ENCODE measurements at regions not wholly inside any gene's neighbourhood (a gene's known extent, or its start where the extent isn't known, plus 50 kb on each side); places are given as distances from the start of the nearest gene placed in this dataset.

DNA sequence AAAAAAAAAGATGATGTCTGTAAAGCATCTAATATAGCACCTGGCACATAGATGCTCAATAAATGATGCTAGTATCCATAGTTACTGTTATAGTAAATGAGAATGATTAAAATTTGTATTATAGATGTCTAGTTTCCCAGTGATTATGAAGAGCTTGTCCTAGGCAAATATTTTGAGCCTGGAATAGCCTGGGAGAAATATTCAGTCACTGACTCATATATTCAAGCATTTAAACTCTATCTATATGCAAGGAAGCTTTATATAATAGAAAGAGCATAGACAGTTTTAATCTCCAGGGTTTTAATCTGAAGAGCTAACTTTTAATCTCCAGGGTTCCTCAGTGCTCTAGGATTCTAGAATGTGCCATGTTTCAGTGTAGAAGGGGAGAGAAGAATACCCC is 91.5 kb upstream of the VASH1 start:
- no peak for DNase-seq

DNA sequence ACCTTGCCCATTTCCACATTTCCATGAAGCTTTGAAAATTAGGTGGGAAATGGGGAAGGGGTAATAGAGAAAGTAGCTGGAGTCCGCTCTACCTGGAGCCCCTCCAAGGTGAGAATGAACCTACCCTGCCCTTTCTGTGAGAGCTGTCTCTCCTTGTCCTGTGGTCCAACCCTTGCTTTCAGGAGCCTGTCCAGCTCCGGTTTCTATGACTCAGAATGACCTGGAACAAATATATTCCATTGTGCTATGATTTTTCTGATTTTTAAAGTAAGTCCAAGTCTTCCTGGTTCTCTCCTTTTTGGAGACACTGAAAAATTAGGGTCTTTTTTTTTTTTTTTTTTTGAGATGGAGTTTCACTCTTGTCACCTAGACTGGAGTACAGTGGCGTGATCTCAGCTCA is 89.1 kb upstream of the VASH1 start:
- no peak for DNase-seq

DNA sequence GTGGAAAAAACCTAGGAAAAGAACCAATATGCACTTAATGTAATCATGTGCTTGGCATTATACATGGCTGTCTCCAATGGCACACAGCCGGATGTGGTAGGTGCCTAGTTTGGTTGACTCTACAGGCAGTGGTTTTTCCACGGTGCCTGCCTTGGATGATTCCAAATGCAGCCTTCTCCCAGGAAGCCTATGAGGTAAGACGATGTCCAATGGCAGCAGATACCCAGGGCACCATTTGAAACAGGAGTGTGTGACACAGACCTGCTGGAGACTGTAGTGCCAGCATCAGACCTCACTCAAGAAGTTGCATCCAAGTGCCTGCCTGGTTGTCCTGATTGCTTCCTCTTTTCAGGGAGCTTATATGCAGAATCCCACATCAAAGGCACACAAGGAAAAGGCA is 88.0 kb upstream of the VASH1 start:
- DNase-seq: no peak

DNA sequence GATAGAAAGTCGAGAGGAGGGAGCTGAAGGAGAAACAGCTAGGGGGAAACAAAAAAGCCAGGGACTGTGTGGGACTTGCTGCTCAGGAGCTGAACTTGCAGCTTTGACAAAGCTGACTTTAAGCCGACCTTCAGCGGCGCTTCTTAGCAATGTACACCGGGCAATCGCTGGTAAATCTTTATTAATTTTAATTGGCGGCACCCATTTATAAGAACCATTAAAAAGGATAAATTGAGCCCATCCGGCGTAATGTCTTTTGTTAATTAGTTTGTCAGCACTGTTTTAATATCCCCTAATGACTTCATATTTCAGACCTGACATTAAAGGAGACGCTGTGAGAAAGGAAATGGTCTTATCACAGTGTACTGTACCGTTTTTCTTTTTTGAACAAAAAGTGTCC is 86.2 kb upstream of the VASH1 start:
- no peak for DNase-seq

DNA sequence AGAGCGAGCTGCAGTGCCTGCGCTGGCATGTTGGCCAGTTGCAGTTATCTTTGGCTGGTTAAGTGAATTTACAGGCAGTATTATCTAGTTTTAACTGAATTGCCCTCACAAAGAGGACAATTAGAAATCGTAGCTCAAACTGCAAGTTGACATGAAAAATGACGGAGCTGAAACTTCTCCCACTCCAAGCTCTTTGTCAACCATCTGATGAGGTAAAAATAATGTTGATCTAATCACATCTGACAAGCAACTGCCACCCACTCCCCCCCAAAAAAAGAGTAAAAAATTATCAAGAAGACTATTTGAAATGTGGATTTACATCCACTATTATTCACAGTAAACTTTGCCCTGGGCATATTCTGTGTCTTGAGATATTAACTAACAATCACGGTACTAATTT is 84.7 kb upstream of the VASH1 start:
- DNase-seq: no peak

- DNase-seq: no peak
Measured at GRCh38 chr14:76677534-76678145, 83.6 kb upstream of the VASH1 start.

DNA sequence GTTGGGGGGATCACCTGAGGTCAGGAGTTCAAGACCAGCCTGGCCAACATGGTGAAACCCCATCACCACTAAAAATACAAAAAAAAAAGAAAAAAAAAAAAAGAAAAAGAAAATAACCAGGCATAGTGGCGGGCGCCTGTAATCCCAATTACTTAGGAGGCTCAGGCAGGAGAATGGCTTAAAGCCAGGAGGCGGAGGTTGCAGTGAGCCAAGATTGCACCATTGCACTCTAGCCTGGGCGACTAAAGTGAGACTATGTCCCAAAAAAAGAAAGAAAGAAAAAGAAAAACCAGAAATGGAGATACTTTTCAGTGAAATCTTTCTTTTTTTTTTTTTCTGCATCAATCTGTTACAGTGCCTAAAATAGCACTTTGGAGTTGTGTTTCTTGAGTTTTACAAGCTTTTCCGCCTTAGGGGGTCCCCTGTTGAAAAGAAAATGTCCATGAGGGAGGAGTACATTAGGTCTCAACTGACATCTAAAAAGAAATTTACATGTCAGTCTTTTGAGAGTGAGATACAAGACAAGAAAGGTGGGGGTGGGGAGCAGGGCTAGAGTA is 82.9 kb upstream of the VASH1 start:
- DNase-seq: no peak

DNA sequence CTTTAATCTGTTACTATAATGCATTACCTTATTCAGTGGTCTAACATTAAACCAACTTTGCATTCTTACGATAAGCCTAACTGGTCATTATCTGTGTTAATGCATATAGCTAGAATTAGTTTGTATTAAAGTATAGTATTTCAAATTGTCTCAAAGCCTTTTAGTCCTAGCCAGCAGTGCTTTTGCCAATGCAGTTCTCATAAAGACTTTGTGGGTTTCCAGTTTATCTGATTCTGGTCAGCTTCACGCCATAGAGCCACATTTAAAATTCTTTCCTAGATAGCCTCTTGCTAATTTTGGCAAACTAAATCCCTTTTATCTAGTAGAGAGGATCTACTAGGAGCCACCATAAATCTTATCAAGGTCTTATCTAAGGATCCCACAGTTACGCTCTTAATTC is 78.9 kb upstream of the VASH1 start:
- no peak for DNase-seq

DNA sequence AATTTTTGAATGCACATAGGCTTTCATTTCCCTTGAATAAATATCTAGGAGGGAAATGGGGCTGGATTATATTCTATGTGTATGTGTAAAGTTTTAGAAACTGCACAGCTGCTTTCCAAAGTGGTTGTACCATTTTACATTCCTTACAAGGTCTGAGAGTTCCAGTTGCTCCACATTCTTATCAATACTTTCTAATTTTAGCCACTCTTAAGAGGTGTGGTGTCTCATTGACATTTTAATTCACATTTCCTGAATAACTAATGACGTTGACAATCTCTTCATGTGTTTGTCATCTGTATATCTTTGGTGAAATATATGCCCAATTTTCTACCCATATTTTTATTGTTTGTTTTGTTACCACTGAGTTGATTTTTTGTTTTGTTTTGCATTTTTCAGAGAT is 74.6 kb upstream of the VASH1 start:
- DNase-seq: no peak

- DNase-seq: no peak
Measured at GRCh38 chr14:76687611-76688382, 73.5 kb upstream of the VASH1 start.

DNA sequence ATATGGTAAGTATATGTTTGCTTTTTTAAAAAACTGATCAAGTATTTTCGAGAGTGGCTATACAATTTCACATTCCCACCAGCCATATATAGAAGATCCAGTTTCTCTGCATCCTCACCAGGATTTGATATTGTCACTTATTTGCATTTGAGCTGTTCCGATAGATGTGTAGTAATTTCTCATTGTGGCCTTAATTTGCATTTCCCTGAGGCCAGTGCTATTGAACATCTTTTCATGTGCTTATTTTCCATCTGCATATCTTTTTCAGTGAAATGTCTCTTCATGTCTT is 72.9 kb upstream of the VASH1 start:
- no peak for DNase-seq

DNA sequence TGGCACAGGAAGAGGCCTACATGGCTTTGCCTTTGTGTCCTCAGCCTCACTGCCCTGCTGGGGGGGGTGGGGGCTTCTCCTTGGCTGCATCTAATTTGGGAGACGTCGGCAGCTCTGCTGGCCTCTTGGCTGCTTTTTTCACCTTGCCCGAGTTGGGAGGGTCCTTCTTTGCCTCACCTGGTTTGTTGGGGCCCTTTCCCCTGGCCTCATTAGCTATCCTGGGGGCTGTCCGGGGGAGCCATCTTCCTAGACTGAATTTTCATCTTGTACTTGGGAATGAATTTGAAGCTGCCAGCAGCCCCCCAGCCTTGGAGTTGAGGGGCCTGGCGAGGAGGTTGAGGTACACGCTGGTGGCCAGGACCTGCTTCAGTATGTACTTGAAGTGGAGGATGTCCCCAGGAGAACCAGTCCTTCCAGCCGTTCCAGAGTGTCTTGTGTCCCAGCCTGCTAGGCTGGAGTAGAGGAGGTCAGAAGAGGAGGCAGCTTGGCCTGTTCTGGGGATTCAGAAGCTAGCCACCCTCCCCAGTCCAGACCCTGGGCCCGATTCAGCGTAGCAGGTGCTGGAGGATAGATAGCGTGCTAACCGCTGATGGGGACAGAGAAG is 70.7 kb upstream of the VASH1 start:
- no peak for DNase-seq

DNA sequence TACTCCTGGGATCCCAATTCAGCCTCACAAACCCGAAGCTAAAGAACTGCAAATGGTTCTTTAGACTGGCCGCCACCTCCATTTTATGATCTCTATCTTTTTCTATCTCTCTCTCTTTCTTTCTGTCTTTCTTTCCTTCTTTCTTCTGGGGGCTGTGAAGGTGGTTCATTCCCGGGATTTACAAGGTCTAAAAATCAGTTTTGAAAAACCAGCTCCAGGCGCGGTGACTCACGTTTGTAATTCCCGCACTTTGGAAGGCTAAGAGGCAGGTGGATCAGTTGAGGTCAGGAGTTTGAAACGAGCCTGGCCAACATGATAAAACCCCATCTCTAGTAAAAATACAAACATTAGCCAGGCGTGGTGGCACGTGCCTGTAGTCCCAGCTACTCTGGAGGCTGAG is 67.2 kb upstream of the VASH1 start:
- no peak for DNase-seq

DNA sequence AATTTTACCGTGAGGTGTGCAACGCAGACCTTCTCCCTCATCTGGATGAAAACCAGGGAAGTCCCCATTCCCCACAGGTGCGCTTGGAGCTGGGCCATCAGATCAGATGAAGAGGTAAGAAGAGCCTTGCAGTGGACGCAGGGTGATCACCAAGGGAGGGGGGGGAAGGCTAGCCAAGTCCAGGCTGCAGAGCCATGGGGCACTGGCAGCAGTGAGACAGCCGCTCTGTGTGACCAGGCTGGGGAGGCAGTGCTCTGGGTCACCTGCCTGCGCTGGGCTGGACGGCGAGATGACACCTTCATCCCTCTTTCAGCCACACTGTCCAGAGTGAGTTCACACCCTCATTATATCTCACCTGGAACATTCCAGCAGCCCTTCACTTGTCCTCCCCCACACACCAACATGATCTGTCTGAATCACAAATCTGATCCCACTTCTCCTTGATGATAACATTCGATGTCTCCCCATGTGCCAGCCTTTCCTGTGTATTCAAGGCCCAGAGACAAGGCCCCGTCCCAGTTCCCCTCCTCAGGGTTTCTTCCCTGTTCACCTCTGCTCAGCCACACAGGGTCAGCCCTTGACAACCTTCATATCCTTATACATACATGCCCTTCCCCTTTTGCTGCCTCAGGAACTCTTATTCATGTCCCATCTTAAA is 65.9 kb upstream of the VASH1 start:
- no peak for DNase-seq

DNA sequence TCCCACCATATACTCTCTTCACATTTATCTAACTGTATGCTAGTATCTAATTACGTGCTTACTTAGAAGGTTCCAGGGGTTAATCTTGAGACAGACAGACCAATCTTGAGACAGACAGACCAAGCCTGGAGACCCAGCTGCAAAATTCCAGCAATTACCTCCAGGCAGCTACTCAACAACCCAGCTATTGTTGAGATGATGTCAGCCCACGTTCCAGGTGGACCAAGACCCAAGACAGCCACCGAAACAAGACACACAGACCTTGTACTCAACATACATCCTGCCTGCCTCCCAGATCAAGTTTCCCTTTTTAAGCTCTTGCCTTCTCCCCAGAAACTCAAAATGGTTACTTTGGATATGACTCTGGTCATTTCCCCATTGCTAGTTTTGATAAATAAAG is 64.9 kb upstream of the VASH1 start:
- no peak for DNase-seq

- DNase-seq: no peak
Measured at GRCh38 chr14:76696791-76697190, 64.5 kb upstream of the VASH1 start.

- DNase-seq: no peak
Measured at GRCh38 chr14:76697246-76697905, 63.9 kb upstream of the VASH1 start.

- DNase-seq: no peak
Measured at GRCh38 chr14:76698191-76698590, 63.1 kb upstream of the VASH1 start.

GRCh38 chr14:76698631-76699030 is 62.6 kb upstream of the VASH1 start:
- no peak for DNase-seq

DNA sequence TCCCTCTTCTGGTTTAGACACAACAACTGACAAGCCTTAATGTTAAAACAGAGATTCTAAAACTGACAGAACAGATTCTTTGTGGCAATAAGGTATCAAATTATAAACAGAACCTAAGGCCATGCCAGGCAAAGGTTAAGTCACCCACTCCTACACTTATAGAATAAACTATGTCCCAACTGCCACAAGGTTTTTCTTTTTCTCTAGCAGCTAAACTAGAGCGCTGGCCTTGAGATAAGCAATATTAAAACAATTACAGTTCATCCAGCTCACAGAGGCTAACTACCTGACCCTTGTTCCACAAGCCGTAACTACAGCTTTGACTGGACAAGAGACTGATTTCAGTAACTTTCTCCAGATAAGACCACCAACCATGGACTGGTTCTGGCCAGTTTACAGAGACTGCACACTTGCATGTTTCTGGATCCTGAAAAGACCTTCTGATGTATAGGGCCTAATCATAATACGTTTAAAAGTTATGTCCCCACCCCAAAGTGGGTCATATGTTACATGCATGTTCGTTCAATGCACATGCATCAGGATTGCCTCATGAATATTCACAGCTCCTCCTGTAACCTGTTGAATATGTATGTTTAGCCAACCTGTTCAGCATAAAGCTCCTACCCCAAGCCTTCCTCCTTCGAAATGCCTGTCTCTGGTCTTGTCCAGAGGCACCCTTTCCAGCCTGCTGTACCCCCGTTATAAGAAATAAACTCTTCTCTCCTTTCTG is 61.9 kb upstream of the VASH1 start:
- no peak for DNase-seq

GRCh38 chr14:76699939-76700590 is 61.2 kb upstream of the VASH1 start:
- no peak for DNase-seq

- no peak for DNase-seq
Measured at GRCh38 chr14:76701436-76701835, 59.8 kb upstream of the VASH1 start.
